GM12878 (cell line): ENCODE measurements at regions not wholly inside any gene's neighbourhood (a gene's known extent, or its start where the extent isn't known, plus 50 kb on each side); places are given as distances from the start of the nearest gene placed in this dataset.

Experiments
- ATAC-seq: fragments of 200-7000 bp; cut with Tn5 transposase; 3 replicates; pipeline ENCODE4 v1.9.1; 2020; ENCODE audit warnings: mild to moderate bottlenecking, moderate library complexity
- BruUV-seq: library from RNA; stranded (reverse); fragments of 400-500 nt; replicated peaks from 2 replicates; lab custom pipeline; 2021; lab: Mats Ljungman, UMichigan
- CTCF ChIA-PET: fragments of 300-600 bp; sonication (Branson Sonifier 250); formaldehyde crosslinking; extraction: SDS; loops from one replicate; lab custom pipeline; 2021; ENCODE audit warnings: inconsistent platforms; lab: Yijun Ruan, JAX
- POLR2A ChIA-PET: fragments of 350-600 bp; formaldehyde crosslinking; extraction: SDS; loops from one replicate; lab custom pipeline; 2021; ENCODE audit warnings: inconsistent platforms; lab: Charles Lee
- RAD21 ChIA-PET: fragments of 300-600 bp; sonication (Branson Sonifier 250); formaldehyde crosslinking; loops from one replicate; lab custom pipeline; 2023; ENCODE audit warnings: antibody characterized with exemption; ENCODE audit not compliant: unreplicated experiment; lab: Charles Lee
- SMC1A ChIA-PET: fragments of 300-600 bp; sonication (Branson Sonifier 250); formaldehyde crosslinking; loops from one replicate; lab custom pipeline; 2023; ENCODE audit not compliant: unreplicated experiment, uncharacterized antibody; lab: Charles Lee
- DNase-seq: peaks from one replicate; pipeline ENCODE4 v3.0.0-alpha.2; 2011; ENCODE audit warnings: low read depth, low spot score
- FAIRE-seq: peaks from 3 replicates; lab custom pipeline; 2011; peaks lifted over from hg19 to GRCh38; lab: Jason Lieb, UNC
- H2AFZ ChIP-seq: 2 replicates; pipeline ENCODE4 v1.6.0; 2011; ENCODE audit warnings: low read depth, low read length, control low read depth; ENCODE audit not compliant: control insufficient read depth
- H3K27ac ChIP-seq: 2 replicates; pipeline ENCODE4 v1.5.1; 2011; ENCODE audit warnings: control low read depth; ENCODE audit not compliant: control insufficient read depth, insufficient read depth
- H3K27me3 ChIP-seq, 2 experiments: replicated peaks in 1 of 2; 2 replicates each; pipeline versions ENCODE4 v1.6.0 to v1.6.1; 2011; ENCODE audit warnings: low read length in 1 of 2; ENCODE audit not compliant: control insufficient read depth in 2 of 2, insufficient read depth in 2 of 2
- H3K36me3 ChIP-seq, 2 experiments: 2 replicates each; pipeline ENCODE4 v1.5.1; 2011; ENCODE audit warnings: low read length in 1 of 2; ENCODE audit not compliant: control insufficient read depth in 2 of 2, insufficient read depth in 2 of 2
- H3K4me1 ChIP-seq: 2 replicates; pipeline ENCODE4 v1.6.1; 2011; ENCODE audit warnings: mild to moderate bottlenecking, low read length, moderate library complexity, mixed read lengths; ENCODE audit not compliant: control insufficient read depth, insufficient read depth
- H3K4me2 ChIP-seq: 2 replicates; pipeline ENCODE4 v1.6.0; 2011; ENCODE audit warnings: control low read depth; ENCODE audit not compliant: control insufficient read depth, insufficient read depth
- H3K4me3 ChIP-seq: fragments of 200-600 bp; sonication (generic); 2 replicates; pipeline ENCODE4 v1.5.1; 2016
- H3K79me2 ChIP-seq: 2 replicates; pipeline ENCODE4 v1.6.0; 2011; ENCODE audit warnings: low read length; ENCODE audit not compliant: control insufficient read depth, insufficient read depth
- H3K9ac ChIP-seq: 2 replicates; pipeline ENCODE4 v1.8.0; 2011; ENCODE audit warnings: low read length, control low read depth, mixed read lengths; ENCODE audit not compliant: control insufficient read depth, insufficient read depth
- H3K9me3 ChIP-seq: replicated peaks from 3 replicates; pipeline ENCODE4 v1.5.1; 2011; ENCODE audit warnings: mild to moderate bottlenecking, low read length; ENCODE audit not compliant: control insufficient read depth, insufficient read depth
- H4K20me1 ChIP-seq: 2 replicates; pipeline ENCODE4 v1.6.0; 2011; ENCODE audit not compliant: control insufficient read depth, insufficient read depth
- BCL11A ChIP-seq: IDR thresholded peaks from 2 replicates; pipeline ENCODE4 v1.6.1; 2011; ENCODE audit warnings: low read depth, low read length
- IRF3 ChIP-seq: fragments of 450-650 bp; IDR thresholded peaks from 2 replicates; pipeline ENCODE4 v1.6.1; 2014; ENCODE audit warnings: mild to moderate bottlenecking
- LARP7 ChIP-seq: fragments of 450-650 bp; IDR thresholded peaks from 2 replicates; pipeline ENCODE4 v1.6.1; 2017; ENCODE audit warnings: mild to moderate bottlenecking
- NFIC ChIP-seq: IDR thresholded peaks from 2 replicates; pipeline ENCODE4 v1.6.1; 2012; ENCODE audit warnings: low read depth, mild to moderate bottlenecking, inconsistent platforms, low read length, moderate library complexity
- RBBP5 ChIP-seq: fragments of 200-600 bp; sonication (generic); conservative IDR thresholded peaks from 2 replicates; pipeline ENCODE4 v1.6.1; 2016
- RCOR1 ChIP-seq: conservative IDR thresholded peaks from 2 replicates; pipeline ENCODE4 v1.6.1; 2012; ENCODE audit warnings: low read depth, low read length, improper control_type of control experiment
- ZNF207 ChIP-seq: fragments of 450-650 bp; IDR thresholded peaks from 2 replicates; pipeline ENCODE4 v1.6.1; 2014; ENCODE audit warnings: antibody characterized with exemption, mild to moderate bottlenecking, borderline replicate concordance
- ZNF592 ChIP-seq: fragments of 450-650 bp; IDR thresholded peaks from 2 replicates; pipeline ENCODE4 v1.6.1; 2017; ENCODE audit warnings: mild to moderate bottlenecking, moderate library complexity
- WGBS: methylation state at CpG from one replicate; pipeline ENCODE4 v1.1.6; 2016; ENCODE audit warnings: low lambda C conversion rate; ENCODE audit not compliant: insufficient replicate concordance, insufficient coverage; ENCODE audit errors: missing lambda C conversion rate; 5-methylcytosine and 5-hydroxymethylcytosine counted together
- in situ Hi-C: fragments of 300-500 bp; cut with MboI; formaldehyde crosslinking; loops from 9 replicates; pipeline ENCODE4 v1.14.3; 2018; ENCODE audit warnings: mixed read lengths
- intact Hi-C: fragments of 100-400 bp; cut with micrococcal nuclease; formaldehyde crosslinking; loops from one replicate; pipeline ENCODE4 v1.14.2; 2022; ENCODE audit not compliant: unreplicated experiment

DNA sequence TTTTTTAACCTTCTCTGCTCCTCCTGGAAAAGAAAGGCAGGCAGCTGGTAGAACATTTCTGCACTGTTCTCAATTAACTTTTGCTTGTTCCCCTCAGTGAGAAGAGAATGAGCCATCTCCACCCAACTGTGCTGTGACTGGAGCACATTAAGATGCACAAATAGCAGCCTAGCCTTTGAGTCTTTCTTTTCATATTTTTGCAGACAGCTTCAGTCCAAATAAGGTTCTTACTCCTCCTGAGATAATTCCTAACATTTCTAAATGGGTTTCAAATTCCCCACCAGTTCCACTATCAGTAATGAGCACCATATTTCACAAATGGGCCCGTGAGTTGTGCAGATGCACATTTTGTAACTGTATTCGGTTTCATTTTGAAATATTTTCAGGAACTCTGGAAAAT is 118.6 kb downstream of the SPCS3 start:
- in situ Hi-C loops = no loop called here
- no TSS peak for BruUV-seq
- Histone ChIP-seq H3K4me2 (no peak overlapping the region), H3K27ac (no peak overlapping the region), H2AFZ (no peak overlapping the region), H4K20me1 (no peaks in the 10 kb centered on the region), H3K36me3 (no peaks in the 10 kb centered on the region), H3K79me2 (no peaks in the 10 kb centered on the region), H3K9ac (no peak overlapping the region), H3K4me1 (peaks cover 6% of the 10 kb centered on the region), H3K9me3 (no peaks in the 10 kb centered on the region; the same call in 1 of the 3 replicates), H3K27me3 (no peaks in the 10 kb centered on the region), H3K4me3 (no peak overlapping the region)
- ChIA-PET POLR2A (no interaction called here), SMC1A (interaction anchor here (2.7 kb wide), 1 partner anchor 53 kb away, joined by 8 read pairs; no protein-coding TSS in a partner anchor), CTCF (interaction anchor here (0.6 kb wide), 1 partner anchor 261 kb away, joined by 3 read pairs; no protein-coding TSS in a partner anchor), RAD21 (no interaction called here)
- ATAC-seq (no peak), FAIRE-seq (no peak), DNase-seq (no peak)
- intact Hi-C loops = no loop called here
- no peak for TF ChIP-seq ZNF592
- no peak for TF ChIP-seq ZNF207
- TF ChIP-seq RCOR1 = no peak
- no peak for TF ChIP-seq BCL11A
- TF ChIP-seq RBBP5 = no peak
- TF ChIP-seq IRF3 = no peak
- TF ChIP-seq LARP7 = no peak
- no peak for TF ChIP-seq NFIC
- 31% methylated on average over 2 of the region's 2 CpGs for WGBS
